MG63 (cell line): ENCODE measurements at regions not wholly inside any gene's neighbourhood (a gene's known extent, or its start where the extent isn't known, plus 50 kb on each side); places are given as distances from the start of the nearest gene placed in this dataset.
"Not testable (repeated sequence)": the region's sequence is repeated elsewhere in the genome, so short reads cannot be mapped to it uniquely, and the experiment has no call there.

Experiments used
- DNase-seq: peaks from one replicate; pipeline ENCODE4 v3.0.0-alpha.2; 2020
- H3K27me3 ChIP-seq: fragments of 250-450 bp; sonication (Bioruptor Pico); 2 replicates; pipeline ENCODE4 v1.5.1; 2020; ENCODE audit warnings: mild to moderate bottlenecking, moderate library complexity
- H3K36me3 ChIP-seq: fragments of 250-450 bp; sonication (Bioruptor Pico); 2 replicates; pipeline ENCODE4 v1.5.1; 2020; ENCODE audit warnings: mild to moderate bottlenecking, moderate library complexity
- H3K4me3 ChIP-seq: fragments of 250-450 bp; sonication (Bioruptor Pico); 2 replicates; pipeline ENCODE4 v1.5.1; 2020; ENCODE audit warnings: mild to moderate bottlenecking, moderate library complexity
- H3K9me3 ChIP-seq: fragments of 250-450 bp; sonication (Bioruptor Pico); 2 replicates; pipeline ENCODE4 v1.5.1; 2020; ENCODE audit warnings: mild to moderate bottlenecking, moderate library complexity

- H3K36me3 ChIP-seq: no peaks in the 10 kb centered on the region
- H3K4me3 ChIP-seq: no peak overlapping the region
- DNase-seq: no peak
- 0 out of 2 replicates have a peak, but pooled peaks cover 2% of the 10 kb centered on the region for H3K9me3 ChIP-seq
- H3K27me3 ChIP-seq: peaks cover 6% of the 10 kb centered on the region; the same call in 1 of the 2 replicates
Measured at GRCh38 chr20:51172558-51173428, 149.9 kb upstream of the KCNG1 start.

- H3K9me3 ChIP-seq: 0 out of 2 replicates have a peak, but pooled peaks cover 2% of the 10 kb centered on the region
- no peak for DNase-seq
- peaks cover 11% of the 10 kb centered on the region for H3K27me3 ChIP-seq
- no peak overlapping the region for H3K4me3 ChIP-seq
- no peaks in the 10 kb centered on the region for H3K36me3 ChIP-seq
Measured at GRCh38 chr20:51171141-51171540, 148.2 kb upstream of the KCNG1 start.

- DNase-seq: no peak
- no peaks in the 10 kb centered on the region for H3K36me3 ChIP-seq
Measured at GRCh38 chr20:51169813-51170212, 146.9 kb upstream of the KCNG1 start.

GRCh38 chr20:51167911-51168310 lies 145.0 kb upstream of the KCNG1 start:
- DNase-seq, H3K36me3 ChIP-seq, H3K4me3 ChIP-seq, H3K27me3 ChIP-seq, H3K9me3 ChIP-seq: not testable (repeated sequence)

More at GRCh38 chr20:51169813-51170212, 146.9 kb upstream of the KCNG1 start:
- Histone ChIP-seq H3K27me3 (peaks cover 13% of the 10 kb centered on the region), H3K9me3 (0 out of 2 replicates have a peak, but pooled peaks cover 2% of the 10 kb centered on the region), H3K4me3 (no peak overlapping the region)

- H3K4me3 ChIP-seq: no peak overlapping the region
- DNase-seq: no peak
- 0 out of 2 replicates have a peak, but pooled peaks cover 2% of the 10 kb centered on the region for H3K9me3 ChIP-seq
- H3K27me3 ChIP-seq: peaks cover 16% of the 10 kb centered on the region
- H3K36me3 ChIP-seq: no peaks in the 10 kb centered on the region
Measured at GRCh38 chr20:51166489-51166888, 143.6 kb upstream of the KCNG1 start.

- H3K27me3 ChIP-seq: peaks cover 17% of the 10 kb centered on the region
- no peak for DNase-seq
Measured at GRCh38 chr20:51165131-51165530, 142.2 kb upstream of the KCNG1 start.

GRCh38 chr20:51164731-51165130 lies 141.8 kb upstream of the KCNG1 start:
- no peak for DNase-seq
- Histone ChIP-seq H3K36me3 (no peaks in the 10 kb centered on the region), H3K9me3 (no peaks in the 10 kb centered on the region), H3K27me3 (peaks cover 21% of the 10 kb centered on the region), H3K4me3 (no peak overlapping the region)

More at GRCh38 chr20:51165131-51165530, 142.2 kb upstream of the KCNG1 start:
- no peak overlapping the region for H3K4me3 ChIP-seq
- no peaks in the 10 kb centered on the region for H3K36me3 ChIP-seq
- no peaks in the 10 kb centered on the region for H3K9me3 ChIP-seq

- peaks cover 24% of the 10 kb centered on the region for H3K27me3 ChIP-seq
- no peaks in the 10 kb centered on the region for H3K9me3 ChIP-seq
- no peak for DNase-seq
- no peaks in the 10 kb centered on the region for H3K36me3 ChIP-seq
- H3K4me3 ChIP-seq: no peak overlapping the region
Measured at GRCh38 chr20:51163996-51164600, 141.2 kb upstream of the KCNG1 start.

GRCh38 chr20:51162015-51162414 lies 139.1 kb upstream of the KCNG1 start:
- Histone ChIP-seq H3K27me3 (peaks cover 31% of the 10 kb centered on the region), H3K36me3 (no peaks in the 10 kb centered on the region), H3K9me3 (no peaks in the 10 kb centered on the region), H3K4me3 (no peak overlapping the region)
- no peak for DNase-seq

GRCh38 chr20:51160821-51161220 lies 137.9 kb upstream of the KCNG1 start:
- H3K27me3 ChIP-seq: peaks cover 35% of the 10 kb centered on the region
- no peaks in the 10 kb centered on the region for H3K36me3 ChIP-seq
- H3K9me3 ChIP-seq: no peaks in the 10 kb centered on the region
- no peak overlapping the region for H3K4me3 ChIP-seq
- DNase-seq: no peak

- H3K4me3 ChIP-seq: no peak overlapping the region
- H3K9me3 ChIP-seq: no peaks in the 10 kb centered on the region
- peaks cover 42% of the 10 kb centered on the region for H3K27me3 ChIP-seq
- H3K36me3 ChIP-seq: no peaks in the 10 kb centered on the region
- DNase-seq: no peak
Measured at GRCh38 chr20:51159981-51160380, 137.1 kb upstream of the KCNG1 start.

GRCh38 chr20:51159303-51159702 lies 136.4 kb upstream of the KCNG1 start:
- H3K27me3 ChIP-seq: peaks cover 47% of the 10 kb centered on the region
- H3K9me3 ChIP-seq: no peaks in the 10 kb centered on the region
- H3K36me3 ChIP-seq: no peaks in the 10 kb centered on the region
- no peak overlapping the region for H3K4me3 ChIP-seq
- DNase-seq: no peak

GRCh38 chr20:51158226-51158625 lies 135.3 kb upstream of the KCNG1 start:
- no peak for DNase-seq
- Histone ChIP-seq H3K27me3 (peaks cover 55% of the 10 kb centered on the region), H3K36me3 (no peaks in the 10 kb centered on the region), H3K9me3 (no peaks in the 10 kb centered on the region), H3K4me3 (no peak overlapping the region)

GRCh38 chr20:51156041-51156982 lies 133.4 kb upstream of the KCNG1 start:
- peak; percentile 28 for DNase-seq
- no peak overlapping the region for H3K4me3 ChIP-seq
- peaks cover 49% of the 10 kb centered on the region for H3K27me3 ChIP-seq
- H3K9me3 ChIP-seq: no peaks in the 10 kb centered on the region
- H3K36me3 ChIP-seq: no peaks in the 10 kb centered on the region

GRCh38 chr20:51154708-51155690 lies 132.1 kb upstream of the KCNG1 start:
- DNase-seq: no peak
- Histone ChIP-seq H3K36me3 (no peaks in the 10 kb centered on the region), H3K9me3 (no peaks in the 10 kb centered on the region), H3K27me3 (peaks cover 47% of the 10 kb centered on the region), H3K4me3 (no peak overlapping the region)
